ENCODE measurements at regions not wholly inside any gene's neighbourhood (a gene's known extent, or its start where the extent isn't known, plus 50 kb on each side); places are given as distances from the start of the nearest gene placed in this dataset.

DNA sequence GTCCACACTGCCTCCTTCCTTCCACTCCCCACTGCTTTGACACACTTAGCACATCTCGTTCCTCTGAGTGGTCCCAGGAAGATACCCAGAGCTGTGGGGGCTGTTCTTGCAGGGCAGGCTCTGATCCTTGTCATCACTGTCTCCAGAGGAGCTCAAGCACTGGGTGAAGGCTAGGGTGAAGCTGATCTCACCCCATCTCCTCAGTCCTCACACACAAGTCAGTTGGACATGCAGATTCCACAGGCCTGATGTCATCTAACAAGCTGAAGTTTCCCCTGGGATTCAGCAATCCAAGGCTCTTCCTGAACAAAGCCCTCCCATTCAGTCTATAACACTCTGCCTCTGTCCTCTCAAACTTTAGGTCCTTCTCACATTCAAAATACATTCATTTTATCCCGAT, 90.6 kb upstream of the RAB6C start:
- TF ChIP-seq FOXK2 (IDR thresholded peaks at IDR 0.05) (no peak), SMAD1 (CRISPR knock-in tag; IDR thresholded peaks at IDR 0.05; ENCODE audit: borderline replicate concordance, low read depth) (no peak), RAD21 (CRISPR knock-in tag; IDR thresholded peaks at IDR 0.05) (no peak)
